Heart left ventricle (tissue), 13 donors: ENCODE measurements at regions not wholly inside any gene's neighbourhood (a gene's known extent, or its start where the extent isn't known, plus 50 kb on each side); places are given as distances from the start of the nearest gene placed in this dataset.

ENCODE experiments used
- POLR2A ChIP-seq, 2 donors: fragments of 450-650 bp; IDR thresholded peaks; one replicate each; pipeline ENCODE4 v1.6.1; 2017; ENCODE audit warnings: antibody characterized with exemption in 2 of 2, mild to moderate bottlenecking in 2 of 2, moderate library complexity in 2 of 2
- TF ChIP-seq, protein P1 (sequence below), 12 donors: fragments of 200-600 bp; sonication (generic) in 4 of 12; IDR thresholded peaks; one replicate each; pipeline versions ENCODE4 v1.5.0 to v1.8.0; 2018 to 2022; ENCODE audit warnings: antibody characterized with exemption in 12 of 12, mild to moderate bottlenecking in 5 of 12
- donor health status: ischemic (EF 13 %, LVEDD 7.1; RV severe dilation, severe dysfunction).
- donor health status: DM: no; HTN: yes; CAD: no.
- donor health status: DM: no; HTN: no; CAD: no.
- donor health status: ischemic (EF 25% LVEDD 6.9; RV normal size, moderate dysfunction).
- donor health status: ischemic (EF 25% LVEDD 5.7; RV mildly dilated, moderate dysfunction).
- donor health status: ischemic (EF 35%, LVEDD 5.7; RV mildly dilated, moderate dysfunction).
- donor health status: nonischemic (EF 11% LVEDD 7.7; RV severe dilation, severe dysfunction).
- donor health status: DM: yes; HTN: yes; CAD: no.
- donor health status: PGD.
- donor health status: ischemic (EF 29% LVEDD 5.4; RV normal size, mild dysfunction).
- donor health status: nonischemic (EF 23%, LVEDD 6.1; RV moderate dilation, normal function).

DNA sequence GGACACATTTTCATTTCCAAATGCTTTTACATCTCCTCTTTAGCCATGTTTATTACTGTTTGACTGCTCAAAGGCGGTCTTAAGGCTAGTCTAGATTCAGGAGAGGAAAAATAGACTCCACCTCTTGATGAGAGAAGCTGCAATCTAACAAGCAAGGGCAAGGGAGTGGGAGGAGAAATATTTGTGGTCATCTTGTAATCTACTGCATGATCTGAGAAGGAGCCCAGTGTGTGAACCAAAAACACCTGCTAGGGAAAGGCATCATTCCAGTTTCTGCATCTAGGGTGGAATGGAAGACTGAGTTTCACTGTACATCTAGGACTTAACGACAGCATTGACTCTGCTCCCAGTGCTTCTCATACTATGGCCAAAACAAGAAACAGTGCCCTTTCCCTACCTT, 232.2 kb upstream of the HS3ST3A1 start:
- TF ChIP-seq, protein P1, sequence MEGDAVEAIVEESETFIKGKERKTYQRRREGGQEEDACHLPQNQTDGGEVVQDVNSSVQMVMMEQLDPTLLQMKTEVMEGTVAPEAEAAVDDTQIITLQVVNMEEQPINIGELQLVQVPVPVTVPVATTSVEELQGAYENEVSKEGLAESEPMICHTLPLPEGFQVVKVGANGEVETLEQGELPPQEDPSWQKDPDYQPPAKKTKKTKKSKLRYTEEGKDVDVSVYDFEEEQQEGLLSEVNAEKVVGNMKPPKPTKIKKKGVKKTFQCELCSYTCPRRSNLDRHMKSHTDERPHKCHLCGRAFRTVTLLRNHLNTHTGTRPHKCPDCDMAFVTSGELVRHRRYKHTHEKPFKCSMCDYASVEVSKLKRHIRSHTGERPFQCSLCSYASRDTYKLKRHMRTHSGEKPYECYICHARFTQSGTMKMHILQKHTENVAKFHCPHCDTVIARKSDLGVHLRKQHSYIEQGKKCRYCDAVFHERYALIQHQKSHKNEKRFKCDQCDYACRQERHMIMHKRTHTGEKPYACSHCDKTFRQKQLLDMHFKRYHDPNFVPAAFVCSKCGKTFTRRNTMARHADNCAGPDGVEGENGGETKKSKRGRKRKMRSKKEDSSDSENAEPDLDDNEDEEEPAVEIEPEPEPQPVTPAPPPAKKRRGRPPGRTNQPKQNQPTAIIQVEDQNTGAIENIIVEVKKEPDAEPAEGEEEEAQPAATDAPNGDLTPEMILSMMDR (IDR thresholded peaks at IDR 0.05), result no peak
- TF ChIP-seq POLR2A (IDR thresholded peaks at IDR 0.05), result no peak
